Suprapubic skin (tissue), 4 donors: ENCODE measurements at regions not wholly inside any gene's neighbourhood (a gene's known extent, or its start where the extent isn't known, plus 50 kb on each side); places are given as distances from the start of the nearest gene placed in this dataset.

Source experiments
- DNase-seq, 2 donors: peaks; one replicate each; pipeline ENCODE4 v3.0.0-alpha.2; 2019; ENCODE audit warnings: low spot score in 2 of 2
- H3K27ac ChIP-seq: fragments of 200-600 bp; sonication (generic); one replicate; pipeline ENCODE4 v1.5.1; 2019
- H3K27me3 ChIP-seq: fragments of 200-600 bp; sonication (generic); one replicate; pipeline ENCODE4 v1.5.1; 2019
- H3K36me3 ChIP-seq: fragments of 200-600 bp; sonication (generic); one replicate; pipeline ENCODE4 v1.5.1; 2019
- H3K4me1 ChIP-seq: fragments of 200-600 bp; sonication (generic); one replicate; pipeline ENCODE4 v1.5.1; 2019
- H3K4me3 ChIP-seq: fragments of 200-600 bp; sonication (generic); one replicate; pipeline ENCODE4 v1.5.1; 2019; ENCODE audit warnings: mild to moderate bottlenecking
- H3K9me3 ChIP-seq: fragments of 200-600 bp; sonication (generic); one replicate; pipeline ENCODE4 v1.5.1; 2019
- CTCF ChIP-seq, 2 donors: fragments of 200-600 bp in 1 of 2; fragments of 450-650 bp in 1 of 2; sonication (generic) in 1 of 2; IDR thresholded peaks; one replicate each; pipeline ENCODE4 v1.5.1; 2016 to 2019; ENCODE audit warnings: antibody characterized with exemption in 2 of 2, mild to moderate bottlenecking in 1 of 2, moderate library complexity in 1 of 2
- EP300 ChIP-seq: sonication (generic); formaldehyde crosslinking; IDR thresholded peaks from one replicate; pipeline ENCODE4 v1.6.1; 2017; ENCODE audit warnings: antibody characterized with exemption
- POLR2A ChIP-seq, 2 donors: fragments of 450-650 bp; IDR thresholded peaks; one replicate each; pipeline ENCODE4 v1.6.1; 2017; ENCODE audit warnings: antibody characterized with exemption in 2 of 2, mild to moderate bottlenecking in 2 of 2, moderate library complexity in 2 of 2
- POLR2AphosphoS5 ChIP-seq, 3 donors: sonication (generic); formaldehyde crosslinking; IDR thresholded peaks; one replicate each; pipeline ENCODE4 v1.6.1; 2017; ENCODE audit warnings: antibody characterized with exemption in 3 of 3
- WGBS: methylation state at CpG from one replicate; pipeline ENCODE4 v1.1.5; 2018; 5-methylcytosine and 5-hydroxymethylcytosine counted together

- H3K9me3 ChIP-seq: no peaks in the 10 kb centered on the region
- no peak overlapping the region for H3K27ac ChIP-seq
- H3K27me3 ChIP-seq: no peaks in the 10 kb centered on the region
- no peak overlapping the region for H3K4me3 ChIP-seq
- H3K36me3 ChIP-seq: no peaks in the 10 kb centered on the region
- no peak for DNase-seq
- H3K4me1 ChIP-seq: no peaks in the 10 kb centered on the region
- TF ChIP-seq POLR2AphosphoS5 (IDR thresholded peaks at IDR 0.05) (no peak), EP300 (no peak), CTCF (IDR thresholded peaks at IDR 0.05) (no peak), POLR2A (IDR thresholded peaks at IDR 0.05) (no peak)
- WGBS: 67% methylated on average over 1 of the region's 1 CpG
These were observed 216.6 kb downstream of the HHIPL2 start for GRCh38 chr1:222331340-222331739.

- Histone ChIP-seq H3K36me3 (no peaks in the 10 kb centered on the region), H3K9me3 (no peaks in the 10 kb centered on the region), H3K27ac (no peak overlapping the region), H3K27me3 (no peaks in the 10 kb centered on the region), H3K4me3 (no peak overlapping the region), H3K4me1 (no peaks in the 10 kb centered on the region)
- 87% methylated on average over 3 of the region's 3 CpGs for WGBS
- DNase-seq: no peak
- TF ChIP-seq POLR2AphosphoS5 (IDR thresholded peaks at IDR 0.05) (no peak), EP300 (no peak), POLR2A (IDR thresholded peaks at IDR 0.05) (no peak), CTCF (IDR thresholded peaks at IDR 0.05) (no peak)
These were observed 218.3 kb downstream of the HHIPL2 start for GRCh38 chr1:222329493-222330045.

- Histone ChIP-seq H3K4me1 (no peaks in the 10 kb centered on the region), H3K4me3 (no peak overlapping the region), H3K27me3 (no peaks in the 10 kb centered on the region), H3K27ac (no peak overlapping the region), H3K9me3 (no peaks in the 10 kb centered on the region), H3K36me3 (no peaks in the 10 kb centered on the region)
- TF ChIP-seq CTCF (IDR thresholded peaks at IDR 0.05): no peak
- TF ChIP-seq EP300: no peak
- TF ChIP-seq POLR2AphosphoS5 (IDR thresholded peaks at IDR 0.05): no peak
- TF ChIP-seq POLR2A (IDR thresholded peaks at IDR 0.05): no peak
- no peak for DNase-seq
These were observed 221.2 kb downstream of the HHIPL2 start for GRCh38 chr1:222326710-222327036.

- Histone ChIP-seq H3K36me3 (no peaks in the 10 kb centered on the region), H3K4me1 (no peaks in the 10 kb centered on the region), H3K27ac (no peak overlapping the region), H3K9me3 (no peaks in the 10 kb centered on the region), H3K27me3 (no peaks in the 10 kb centered on the region), H3K4me3 (no peak overlapping the region)
- DNase-seq: no peak
- WGBS: 65% methylated on average over 3 of the region's 3 CpGs
- TF ChIP-seq EP300 (no peak), CTCF (IDR thresholded peaks at IDR 0.05) (no peak), POLR2AphosphoS5 (IDR thresholded peaks at IDR 0.05) (no peak), POLR2A (IDR thresholded peaks at IDR 0.05) (no peak)
These were observed 221.7 kb downstream of the HHIPL2 start for GRCh38 chr1:222326006-222326709.

GRCh38 chr1:222325506-222325905, 222.4 kb downstream of the HHIPL2 start:
- no peaks in the 10 kb centered on the region for H3K36me3 ChIP-seq
- no peaks in the 10 kb centered on the region for H3K9me3 ChIP-seq
- no peak overlapping the region for H3K27ac ChIP-seq
- H3K4me3 ChIP-seq: no peak overlapping the region
- 76% methylated on average over 2 of the region's 2 CpGs for WGBS
- TF ChIP-seq CTCF (IDR thresholded peaks at IDR 0.05) (no peak), EP300 (no peak), POLR2AphosphoS5 (IDR thresholded peaks at IDR 0.05) (no peak), POLR2A (IDR thresholded peaks at IDR 0.05) (no peak)
- no peaks in the 10 kb centered on the region for H3K27me3 ChIP-seq
- H3K4me1 ChIP-seq: no peaks in the 10 kb centered on the region
- DNase-seq: no peak
